ENCODE measurements at regions not wholly inside any gene's neighbourhood (a gene's known extent, or its start where the extent isn't known, plus 50 kb on each side); places are given as distances from the start of the nearest gene placed in this dataset.
"Not testable (repeated sequence)": the region's sequence is repeated elsewhere in the genome, so short reads cannot be mapped to it uniquely, and the experiment has no call there.

GRCh38 chr17:20633268-20634059 lies 53.9 kb downstream of the CDRT15L2 start:
- H3K36me3 ChIP-seq; ATAC-seq; DNase-seq; H3K4me1 ChIP-seq; H3K4me3 ChIP-seq; H3K27ac ChIP-seq; intact Hi-C loops (cut with DNase I); H3K9me3 ChIP-seq; H3K27me3 ChIP-seq: not testable (repeated sequence)
- WGBS, 4 donors = 87 to 92% (median 89%) methylated on average over 31 to 33 of the region's 33 CpGs

DNA sequence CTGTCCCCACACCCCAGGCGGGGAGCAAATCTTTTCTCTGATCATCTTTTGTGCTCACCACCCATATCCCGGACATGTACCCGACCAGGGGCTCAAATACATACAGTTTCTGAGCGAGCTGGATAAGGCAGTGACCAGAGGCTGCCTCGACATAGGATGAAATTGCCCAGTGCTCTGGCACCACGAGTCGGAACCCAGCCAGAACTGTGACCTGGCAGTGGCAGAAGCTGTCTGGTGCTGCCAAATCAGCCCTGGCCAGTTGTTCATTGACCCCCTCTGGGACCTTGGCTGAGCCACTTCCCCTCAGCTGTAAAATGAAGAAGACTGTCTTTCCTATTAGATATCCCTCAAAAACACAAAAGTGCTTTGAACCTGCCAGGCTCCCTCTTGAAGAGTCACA lies 60.6 kb downstream of the CDRT15L2 start:
- H3K36me3 ChIP-seq; H3K4me3 ChIP-seq; H3K9me3 ChIP-seq; intact Hi-C loops (cut with DNase I); H3K27me3 ChIP-seq; H3K4me1 ChIP-seq; H3K27ac ChIP-seq; DNase-seq; ATAC-seq: not testable (repeated sequence)
- 75 to 76% (median 75%) methylated on average over 6 to 7 of the region's 7 CpGs; no CpG with 5 or more reads in 1 of the 4 donors for WGBS, 4 donors

DNA sequence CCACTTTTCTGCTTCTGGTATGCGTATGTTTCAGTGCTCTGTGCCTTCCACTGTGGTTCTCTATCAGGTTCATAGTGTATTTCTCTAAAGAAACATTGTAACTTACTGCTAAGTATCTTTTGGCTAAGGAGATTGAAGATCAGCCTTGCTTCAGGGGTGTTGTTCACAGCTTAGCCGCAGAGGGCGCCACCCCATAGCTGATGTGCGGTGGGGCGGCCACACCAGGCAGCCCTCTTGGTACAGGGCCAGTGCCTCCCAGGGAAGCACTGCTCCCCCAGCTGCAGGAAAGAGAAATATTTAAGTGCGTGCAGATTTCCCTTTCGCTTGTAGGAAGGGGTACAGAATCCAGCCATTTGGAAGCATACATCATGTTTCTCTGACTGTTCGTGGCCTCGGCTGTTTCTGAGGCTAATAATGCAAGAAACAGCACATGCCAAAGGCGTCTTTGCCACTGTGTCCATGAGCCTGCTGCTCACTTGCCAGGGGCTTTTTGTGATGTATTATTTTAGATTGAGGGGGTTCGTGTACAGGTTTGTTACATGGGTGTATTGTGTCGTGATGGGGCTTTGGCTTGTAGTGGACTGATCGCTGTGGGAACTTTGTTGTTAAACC lies 67.2 kb downstream of the CDRT15L2 start:
- not testable (repeated sequence) for DNase-seq
- ATAC-seq = peak; percentile 51 to 76 (median 68)

DNA sequence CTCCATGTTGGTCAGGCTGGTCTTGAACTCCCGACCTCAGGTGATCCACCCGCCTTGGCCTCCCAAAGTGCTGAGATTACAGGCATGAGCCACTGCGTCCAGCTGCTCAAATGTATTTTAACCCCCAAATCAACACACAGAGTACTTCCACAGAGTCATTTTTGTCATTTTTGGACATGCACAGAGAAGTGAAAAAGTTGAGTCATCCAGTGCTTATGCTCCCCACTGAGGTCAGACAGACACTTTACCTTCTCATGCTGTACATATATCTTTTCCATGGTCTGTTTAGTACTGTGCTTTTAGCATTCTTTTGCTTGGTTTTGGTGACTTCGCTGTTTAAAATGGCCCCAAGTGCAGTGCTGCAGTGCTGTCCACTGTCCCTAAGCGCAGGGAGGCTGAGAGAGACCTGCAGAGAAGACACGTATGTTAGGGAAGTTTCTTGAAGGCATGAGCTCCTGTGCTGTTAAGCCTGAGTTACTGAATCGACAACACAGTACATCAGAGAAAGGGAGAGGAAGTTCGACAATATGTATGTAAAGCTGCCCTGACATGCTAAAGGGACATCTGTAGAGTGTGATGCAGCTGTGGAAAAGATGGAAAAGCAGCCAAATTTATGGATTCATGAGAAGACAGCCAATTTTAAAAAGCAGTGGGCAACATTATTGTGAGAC lies 69.7 kb downstream of the CDRT15L2 start:
- H3K27ac ChIP-seq; ATAC-seq; H3K27me3 ChIP-seq; DNase-seq; H3K9me3 ChIP-seq; H3K4me3 ChIP-seq; intact Hi-C loops (cut with DNase I); H3K36me3 ChIP-seq; H3K4me1 ChIP-seq: not testable (repeated sequence)
- 69 to 78% (median 76%) methylated on average over 8 of the region's 8 CpGs for WGBS, 4 donors

More for the DNA sequence above, 67.2 kb downstream of the CDRT15L2 start:
- intact Hi-C loops (cut with DNase I); H3K9me3 ChIP-seq; H3K4me1 ChIP-seq; H3K36me3 ChIP-seq; H3K27ac ChIP-seq; H3K4me3 ChIP-seq; H3K27me3 ChIP-seq: not testable (repeated sequence)
- TF ChIP-seq, protein P1, sequence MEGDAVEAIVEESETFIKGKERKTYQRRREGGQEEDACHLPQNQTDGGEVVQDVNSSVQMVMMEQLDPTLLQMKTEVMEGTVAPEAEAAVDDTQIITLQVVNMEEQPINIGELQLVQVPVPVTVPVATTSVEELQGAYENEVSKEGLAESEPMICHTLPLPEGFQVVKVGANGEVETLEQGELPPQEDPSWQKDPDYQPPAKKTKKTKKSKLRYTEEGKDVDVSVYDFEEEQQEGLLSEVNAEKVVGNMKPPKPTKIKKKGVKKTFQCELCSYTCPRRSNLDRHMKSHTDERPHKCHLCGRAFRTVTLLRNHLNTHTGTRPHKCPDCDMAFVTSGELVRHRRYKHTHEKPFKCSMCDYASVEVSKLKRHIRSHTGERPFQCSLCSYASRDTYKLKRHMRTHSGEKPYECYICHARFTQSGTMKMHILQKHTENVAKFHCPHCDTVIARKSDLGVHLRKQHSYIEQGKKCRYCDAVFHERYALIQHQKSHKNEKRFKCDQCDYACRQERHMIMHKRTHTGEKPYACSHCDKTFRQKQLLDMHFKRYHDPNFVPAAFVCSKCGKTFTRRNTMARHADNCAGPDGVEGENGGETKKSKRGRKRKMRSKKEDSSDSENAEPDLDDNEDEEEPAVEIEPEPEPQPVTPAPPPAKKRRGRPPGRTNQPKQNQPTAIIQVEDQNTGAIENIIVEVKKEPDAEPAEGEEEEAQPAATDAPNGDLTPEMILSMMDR (IDR thresholded peaks at IDR 0.05) = peak in 10 of 12 donors; percentile 11 to 49 (median 34)
- WGBS, 4 donors = 38 to 49% (median 41%) methylated on average over 10 to 13 of the region's 13 CpGs

DNA sequence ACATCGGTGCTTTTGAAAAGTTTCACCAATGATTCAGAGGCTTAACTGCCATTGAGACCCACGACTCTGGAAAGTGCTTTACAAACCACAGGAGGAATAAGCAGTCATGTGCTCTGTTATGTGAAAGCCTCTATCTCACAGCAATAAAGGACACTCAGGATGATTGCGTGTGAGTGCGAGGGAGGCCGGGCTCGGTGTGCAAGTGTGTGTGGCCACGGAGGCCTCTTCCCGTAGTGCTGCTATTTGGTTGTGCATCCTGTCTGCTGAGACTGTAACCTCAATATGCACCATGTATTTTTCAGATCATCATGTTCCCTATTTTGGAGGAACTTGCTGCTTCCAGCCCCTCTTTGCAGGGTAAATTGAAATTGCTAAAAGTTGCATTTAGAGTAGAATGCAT lies 71.5 kb downstream of the CDRT15L2 start:
- H3K36me3 ChIP-seq; H3K9me3 ChIP-seq; DNase-seq; H3K4me3 ChIP-seq; H3K27ac ChIP-seq; H3K27me3 ChIP-seq; ATAC-seq; intact Hi-C loops (cut with DNase I); H3K4me1 ChIP-seq: not testable (repeated sequence)
- WGBS, 4 donors = 81 to 90% (median 85%) methylated on average over 8 of the region's 8 CpGs

GRCh38 chr17:20651736-20652135 lies 72.2 kb downstream of the CDRT15L2 start:
- ATAC-seq = peak in 2 of 4 donors; percentile 28 to 58
- intact Hi-C loops (cut with DNase I) = not testable (repeated sequence)

GRCh38 chr17:20653391-20653790 lies 73.9 kb downstream of the CDRT15L2 start:
- DNase-seq; H3K4me3 ChIP-seq; intact Hi-C loops (cut with DNase I); H3K36me3 ChIP-seq; H3K4me1 ChIP-seq; H3K27me3 ChIP-seq; ATAC-seq; H3K27ac ChIP-seq; H3K9me3 ChIP-seq: not testable (repeated sequence)
- WGBS, 4 donors = 53 to 87% (median 77%) methylated on average over 1 to 5 of the region's 5 CpGs

More at GRCh38 chr17:20651736-20652135, 72.2 kb downstream of the CDRT15L2 start:
- H3K27me3 ChIP-seq, DNase-seq, H3K9me3 ChIP-seq, H3K27ac ChIP-seq, H3K4me3 ChIP-seq, H3K4me1 ChIP-seq, H3K36me3 ChIP-seq: not testable (repeated sequence)
- WGBS, 4 donors = 11 to 43% (median 30%) methylated on average over 1 to 2 of the region's 2 CpGs

GRCh38 chr17:20654114-20654513 lies 74.6 kb downstream of the CDRT15L2 start:
- ATAC-seq; H3K4me1 ChIP-seq; H3K27me3 ChIP-seq; H3K9me3 ChIP-seq; DNase-seq; H3K4me3 ChIP-seq; H3K36me3 ChIP-seq; H3K27ac ChIP-seq; intact Hi-C loops (cut with DNase I): not testable (repeated sequence)
- WGBS, 4 donors = 59 to 73% (median 65%) methylated on average over 3 to 4 of the region's 4 CpGs

DNA sequence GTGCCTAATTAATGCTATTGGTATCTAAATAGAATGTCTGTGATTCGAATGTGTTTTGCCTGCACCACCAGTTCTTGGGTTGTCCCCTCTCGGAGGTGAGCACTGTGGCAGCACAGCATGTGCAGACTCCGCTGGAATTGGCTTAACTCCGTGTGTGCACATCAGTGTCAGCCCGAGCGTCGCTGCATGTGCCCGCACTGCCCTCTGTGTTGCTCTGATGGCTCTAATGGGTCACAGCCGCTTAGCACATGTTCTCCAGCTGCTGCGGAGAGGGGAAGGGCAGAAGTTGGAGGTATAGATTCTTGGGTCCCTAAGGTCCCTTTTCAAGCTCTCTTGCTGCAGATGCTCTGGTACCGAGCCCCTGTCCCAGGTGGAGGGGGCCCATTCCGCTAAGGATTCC lies 75.1 kb downstream of the CDRT15L2 start:
- ATAC-seq; H3K9me3 ChIP-seq; H3K27ac ChIP-seq; H3K4me3 ChIP-seq; H3K27me3 ChIP-seq; intact Hi-C loops (cut with DNase I); H3K36me3 ChIP-seq; H3K4me1 ChIP-seq; DNase-seq: not testable (repeated sequence)
- WGBS, 4 donors = 83 to 87% (median 86%) methylated on average over 4 to 9 of the region's 12 CpGs
